Ovary (tissue), 3 donors: ENCODE measurements at regions not wholly inside any gene's neighbourhood (a gene's known extent, or its start where the extent isn't known, plus 50 kb on each side); places are given as distances from the start of the nearest gene placed in this dataset.

Experiments
- CTCF ChIP-seq, 3 donors: fragments of 450-650 bp in 2 of 3; fragments of 200-600 bp in 1 of 3; IDR thresholded peaks; one replicate each; pipeline versions ENCODE4 v1.5.1 to v1.8.0; 2016 to 2022; ENCODE audit warnings: antibody characterized with exemption in 3 of 3, mild to moderate bottlenecking in 1 of 3
- POLR2A ChIP-seq: fragments of 450-650 bp; IDR thresholded peaks from one replicate; pipeline ENCODE4 v1.6.1; 2017; ENCODE audit warnings: antibody characterized with exemption, mild to moderate bottlenecking, moderate library complexity
- donor health status: DM: no; HTN: no; CAD: no.

- TF ChIP-seq CTCF (IDR thresholded peaks at IDR 0.05) (no peak), POLR2A (no peak)
These were observed 632.2 kb downstream of the TENT5A start for GRCh38 chr6:81120280-81120679.
